NCI-H146 treated with DMSO at 0.1 percent for 48 hours (cell line): ENCODE measurements at regions not wholly inside any gene's neighbourhood (a gene's known extent, or its start where the extent isn't known, plus 50 kb on each side); places are given as distances from the start of the nearest gene placed in this dataset.
A peak's percentile ranks its signal among the peaks of the same experiment; 100 is the strongest.
"Not testable (repeated sequence)": the region's sequence is repeated elsewhere in the genome, so short reads cannot be mapped to it uniquely, and the experiment has no call there.

Experiments used
- DNase-seq: peaks from one replicate; lab custom pipeline; 2025; ENCODE audit not compliant: unreplicated experiment; lab: John Stamatoyannopoulos, UW

GRCh38 chr2:47295981-47296635 lies 73.0 kb upstream of the EPCAM start:
- DNase-seq = no peak

- no peak for DNase-seq
Observed at GRCh38 chr2:47295131-47295980, 73.8 kb upstream of the EPCAM start.

GRCh38 chr2:47293976-47294375 lies 75.1 kb upstream of the EPCAM start:
- no peak for DNase-seq

- DNase-seq = no peak
Observed at GRCh38 chr2:47288864-47289263, 80.2 kb upstream of the EPCAM start.

GRCh38 chr2:47283659-47284058 lies 85.5 kb upstream of the EPCAM start:
- DNase-seq = no peak

- DNase-seq = no peak
Observed at GRCh38 chr2:47282621-47283272, 86.4 kb upstream of the EPCAM start.

- DNase-seq = not testable (repeated sequence)
Observed at GRCh38 chr2:47279525-47279924, 89.6 kb upstream of the EPCAM start.

GRCh38 chr2:47277987-47278386 lies 91.1 kb upstream of the EPCAM start:
- no peak for DNase-seq

- DNase-seq = no peak
Observed at GRCh38 chr2:47277187-47277586, 91.9 kb upstream of the EPCAM start.

GRCh38 chr2:47276061-47276460 lies 93.0 kb upstream of the EPCAM start:
- no peak for DNase-seq

GRCh38 chr2:47274054-47274782 lies 94.9 kb upstream of the EPCAM start:
- DNase-seq = no peak

GRCh38 chr2:47272905-47273758 lies 96.0 kb upstream of the EPCAM start:
- no peak for DNase-seq

GRCh38 chr2:47272031-47272864 lies 95.9 kb upstream of the CALM2 start:
- DNase-seq = peak; percentile 51

- no peak for DNase-seq
Observed at GRCh38 chr2:47271054-47272000, 95.0 kb upstream of the CALM2 start.

GRCh38 chr2:47270421-47270820 lies 94.1 kb upstream of the CALM2 start:
- DNase-seq = no peak

GRCh38 chr2:47269316-47270232 lies 93.3 kb upstream of the CALM2 start:
- DNase-seq = no peak

- no peak for DNase-seq
Observed at GRCh38 chr2:47267711-47268086, 91.4 kb upstream of the CALM2 start.
